GM19193 (cell line): ENCODE measurements at regions not wholly inside any gene's neighbourhood (a gene's known extent, or its start where the extent isn't known, plus 50 kb on each side); places are given as distances from the start of the nearest gene placed in this dataset.

ENCODE experiments used
- POLR2A ChIP-seq: IDR thresholded peaks from 4 replicates; pipeline ENCODE4 v1.6.1; 2011; ENCODE audit not compliant: insufficient read depth, insufficient read length; ENCODE audit errors: extremely low read depth

DNA sequence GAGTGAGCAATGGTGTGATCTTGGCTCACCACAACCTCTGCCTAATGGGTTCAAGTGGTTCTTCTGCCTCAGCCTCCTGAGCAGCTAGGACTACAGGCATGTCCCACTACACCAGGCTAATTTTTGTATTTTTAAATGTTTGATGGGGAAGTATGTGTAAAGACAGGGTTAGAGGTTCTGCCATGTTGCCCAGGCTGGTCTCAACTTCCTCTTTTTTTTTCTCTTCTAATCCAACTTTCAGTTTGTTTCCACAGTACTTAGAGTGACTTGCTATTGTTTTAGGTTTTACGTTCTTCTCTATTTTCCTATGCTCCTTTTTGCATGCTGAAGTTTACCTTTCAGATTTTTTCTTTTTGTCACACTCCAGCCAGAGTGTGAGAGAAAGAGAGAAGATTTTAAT, 1433.0 kb downstream of the UQCRFS1 start:
- no peak for TF ChIP-seq POLR2A

DNA sequence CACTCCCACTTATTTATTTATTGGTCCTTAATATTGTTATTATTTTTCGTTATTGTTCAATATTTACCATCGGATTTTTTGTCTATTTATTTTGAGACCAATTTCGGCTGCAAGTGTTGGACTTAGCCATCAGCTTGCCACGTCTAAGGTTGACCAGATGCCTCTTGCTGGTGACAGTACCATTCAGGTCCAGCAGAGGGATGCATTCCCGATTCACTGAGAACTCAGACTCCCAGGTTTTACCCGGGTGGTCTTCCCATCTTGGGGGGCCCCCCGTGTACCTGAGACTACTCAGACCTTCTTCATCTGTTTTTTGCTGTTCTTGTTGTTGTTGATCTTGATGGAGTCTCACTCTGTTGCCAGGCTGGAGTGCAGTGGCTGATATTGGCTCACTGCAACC, 1435.2 kb downstream of the UQCRFS1 start:
- no peak for TF ChIP-seq POLR2A

DNA sequence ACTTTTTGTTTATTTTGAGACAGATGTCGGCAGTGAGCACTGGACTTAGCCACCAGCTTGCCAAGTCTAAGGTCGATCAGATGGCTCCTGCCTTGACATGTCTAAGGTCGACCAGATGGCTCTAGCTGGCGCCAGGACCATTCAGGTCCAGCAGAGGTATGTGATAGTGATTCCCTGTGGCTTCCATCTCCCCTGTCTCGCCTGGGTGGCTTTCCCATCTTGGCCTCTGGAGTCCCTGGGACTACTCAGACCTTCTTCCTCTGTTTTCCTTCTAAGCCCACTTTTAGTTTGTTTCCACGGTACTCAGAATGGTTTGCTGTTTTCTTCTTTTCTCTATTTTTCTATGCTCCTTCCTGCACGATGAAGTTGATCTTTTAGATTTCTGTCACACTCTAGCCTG, 1435.7 kb downstream of the UQCRFS1 start:
- TF ChIP-seq POLR2A: no peak

DNA sequence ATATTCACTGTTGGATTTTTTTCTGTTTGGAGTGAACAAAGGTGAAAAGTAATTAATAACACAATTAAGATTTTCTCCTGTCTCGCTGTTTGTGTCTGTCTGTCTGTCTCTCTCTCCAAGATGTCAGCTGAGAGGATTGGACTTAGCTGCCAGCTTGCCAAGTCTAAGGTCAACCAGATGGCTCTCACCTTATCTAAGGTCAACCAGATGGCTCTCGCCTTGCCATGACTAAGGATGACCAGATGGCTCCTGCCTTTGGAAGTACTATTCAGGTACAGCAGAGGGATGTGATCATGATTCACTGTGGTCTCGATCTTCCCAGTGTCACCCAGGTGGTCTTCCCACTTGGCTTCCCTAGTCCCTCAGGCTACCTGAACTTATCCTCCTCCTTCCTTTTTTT, 1436.4 kb downstream of the UQCRFS1 start:
- TF ChIP-seq POLR2A: no peak

DNA sequence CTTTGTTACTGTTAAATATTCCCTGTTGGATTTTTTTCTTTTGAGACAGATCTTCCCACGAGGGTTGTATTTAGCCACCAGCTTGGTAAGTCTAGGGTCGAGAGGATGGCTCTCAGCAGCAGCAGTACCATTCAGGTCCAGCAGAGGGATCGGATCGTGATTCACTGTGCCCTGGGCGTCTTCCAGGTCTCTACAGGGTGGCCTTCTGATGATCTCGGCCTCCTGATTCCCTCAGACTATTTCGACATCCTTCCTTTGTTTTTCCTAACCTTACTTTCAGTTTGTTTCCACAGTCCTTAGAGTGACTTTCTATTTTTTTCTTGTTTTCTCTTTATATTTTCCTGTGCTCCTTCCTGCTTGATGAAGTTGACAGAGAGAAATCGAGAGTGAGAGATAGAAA, 1436.9 kb downstream of the UQCRFS1 start:
- TF ChIP-seq POLR2A: no peak

DNA sequence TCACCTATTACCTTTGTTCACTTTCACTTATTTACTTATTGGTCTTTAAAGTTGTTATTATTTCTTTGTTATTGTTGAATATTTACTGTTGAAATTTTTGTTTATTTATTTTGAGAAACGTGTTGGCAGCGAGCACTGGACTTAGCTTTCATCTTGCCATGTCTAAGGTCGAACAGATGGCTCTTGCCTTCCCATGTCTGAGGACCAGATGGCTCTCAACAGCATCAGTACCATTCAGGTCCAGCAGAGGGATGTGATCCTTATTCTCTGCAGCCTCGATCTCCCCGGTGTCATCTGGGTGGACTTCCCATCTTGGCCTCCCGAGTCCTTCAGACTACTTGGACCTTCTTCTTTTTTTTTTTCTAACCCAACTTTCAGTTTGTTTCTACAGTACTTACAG, 1437.6 kb downstream of the UQCRFS1 start:
- no peak for TF ChIP-seq POLR2A

DNA sequence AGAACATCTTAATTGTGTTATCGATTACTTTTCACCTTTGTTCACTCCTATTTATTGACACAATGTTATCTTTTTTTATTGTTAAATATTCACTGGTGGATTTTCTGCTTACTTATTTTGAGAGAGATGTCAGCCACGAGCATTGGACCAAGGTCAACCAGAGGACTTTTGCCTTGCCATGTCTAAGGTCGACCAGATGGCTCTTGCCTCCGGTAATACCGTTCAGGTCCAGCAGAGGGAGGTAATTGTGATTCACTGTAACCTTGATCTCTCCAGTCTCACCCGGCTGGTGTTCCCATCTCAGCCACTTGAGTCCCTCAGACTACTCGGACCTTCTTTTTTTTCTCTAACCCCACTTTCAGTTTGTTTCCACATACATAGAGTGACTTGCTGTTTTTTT, 1438.1 kb downstream of the UQCRFS1 start:
- TF ChIP-seq POLR2A: no peak

DNA sequence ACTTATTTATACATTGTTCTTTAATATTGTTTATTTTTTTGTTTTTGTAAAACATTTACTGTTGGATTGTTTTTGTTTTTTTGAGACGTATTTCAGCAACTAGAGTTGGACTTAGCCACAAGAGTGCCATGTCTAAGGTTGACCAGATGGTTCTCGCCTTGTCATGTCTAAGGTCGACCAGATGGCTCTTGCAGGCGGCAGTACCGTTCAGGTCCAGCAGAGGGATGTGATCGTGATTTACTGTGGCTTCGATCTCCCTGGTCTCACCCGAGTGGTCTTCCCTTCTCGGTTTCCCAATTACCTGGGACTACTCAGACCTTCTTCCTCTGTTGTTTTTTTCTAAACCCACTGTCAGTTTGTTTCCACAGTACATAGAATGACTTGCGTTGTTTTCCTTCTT, 1438.6 kb downstream of the UQCRFS1 start:
- TF ChIP-seq POLR2A: no peak

DNA sequence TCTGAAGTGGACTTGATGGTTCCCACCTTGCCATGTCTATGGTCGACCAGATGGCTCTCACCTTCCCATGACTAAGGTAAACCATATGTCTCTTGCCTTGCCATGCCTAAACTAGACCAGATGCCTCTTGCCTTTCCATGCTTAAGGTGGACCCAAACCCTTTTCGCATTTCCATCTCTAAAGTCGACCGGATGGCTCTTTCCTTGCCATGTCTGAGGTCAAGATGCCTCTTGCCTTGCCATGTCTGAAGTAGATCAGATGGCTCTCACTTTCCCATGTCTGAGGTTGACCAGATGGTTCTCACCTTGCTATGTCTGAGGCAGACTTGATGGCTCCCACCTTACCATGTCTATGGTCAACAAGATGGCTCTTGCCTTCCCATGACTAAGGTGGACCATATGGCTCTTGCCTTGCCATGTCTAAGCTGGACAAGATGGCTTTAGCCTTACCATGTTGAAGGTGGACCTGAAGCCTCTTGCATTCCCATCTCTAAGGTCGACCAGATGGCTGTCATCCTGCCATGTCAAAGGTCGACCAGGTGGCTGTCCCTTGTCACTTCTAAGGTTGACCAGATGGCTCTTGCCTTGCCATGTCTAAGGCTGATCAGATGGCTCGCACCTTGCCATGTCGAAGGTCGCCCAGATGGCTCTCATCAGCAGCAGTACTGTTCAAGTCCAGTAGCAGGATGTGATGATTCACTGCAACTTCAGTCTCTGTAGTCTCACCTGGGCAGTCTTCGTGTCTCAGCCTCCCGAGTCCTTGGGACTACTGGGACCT, 1439.4 kb downstream of the UQCRFS1 start:
- no peak for TF ChIP-seq POLR2A

DNA sequence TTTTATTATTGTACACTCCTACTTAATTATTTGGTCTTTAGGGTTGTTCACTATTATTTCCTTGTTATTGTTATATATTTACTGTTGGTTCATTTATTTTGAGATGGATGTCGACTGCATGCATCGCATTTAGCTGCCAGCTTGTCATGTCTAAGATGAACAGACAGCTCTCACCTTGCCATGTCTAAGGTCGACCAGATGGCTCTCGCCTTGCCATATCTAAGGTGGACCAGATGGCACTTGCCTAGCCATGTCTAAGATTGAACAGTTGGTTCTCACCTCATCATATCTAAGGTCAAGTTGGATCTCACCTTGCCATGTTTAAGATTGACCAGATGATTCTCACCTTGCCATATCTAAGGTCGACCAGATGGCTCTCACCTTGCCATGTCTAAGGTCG, 1440.9 kb downstream of the UQCRFS1 start:
- no peak for TF ChIP-seq POLR2A

DNA sequence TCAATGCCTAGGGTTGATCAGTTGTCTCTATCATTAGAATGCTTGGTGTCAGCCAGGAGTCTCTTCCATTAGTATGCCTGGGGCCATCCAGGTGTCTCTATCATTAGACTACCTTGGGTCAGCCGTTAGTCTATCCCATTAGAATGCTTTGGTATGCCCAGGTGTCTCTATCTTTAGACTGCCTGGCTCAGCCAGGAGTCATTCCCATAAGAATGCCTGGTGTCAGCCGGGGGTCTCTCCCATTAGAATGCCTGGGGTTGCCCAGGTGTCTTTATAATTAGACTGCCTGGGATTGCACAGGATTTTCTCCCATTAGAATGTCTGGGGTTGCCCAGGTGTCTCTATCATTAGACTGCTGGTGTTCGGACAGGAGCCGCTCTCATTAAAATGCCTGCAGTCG, 1442.9 kb downstream of the UQCRFS1 start:
- TF ChIP-seq POLR2A: no peak

DNA sequence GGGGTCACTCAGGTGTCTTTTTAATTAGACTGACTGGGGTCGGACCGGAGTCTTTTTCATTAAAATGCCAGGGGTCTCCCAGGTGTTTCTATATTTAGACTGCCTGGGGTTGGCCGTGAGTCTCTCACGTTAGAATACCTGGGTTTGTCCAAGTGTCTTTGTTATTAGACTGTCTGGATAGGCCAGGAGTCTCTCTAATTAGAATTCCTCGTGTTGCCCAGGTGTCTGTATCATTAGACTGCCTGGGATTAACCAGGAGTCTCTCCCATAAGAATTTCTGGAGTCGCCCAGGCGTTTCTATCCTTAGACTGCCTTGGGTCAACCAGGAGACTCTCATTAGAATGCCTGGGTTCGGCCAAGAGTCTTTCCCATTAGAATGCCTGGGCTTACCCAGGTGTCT, 1445.7 kb downstream of the UQCRFS1 start:
- TF ChIP-seq POLR2A: no peak

DNA sequence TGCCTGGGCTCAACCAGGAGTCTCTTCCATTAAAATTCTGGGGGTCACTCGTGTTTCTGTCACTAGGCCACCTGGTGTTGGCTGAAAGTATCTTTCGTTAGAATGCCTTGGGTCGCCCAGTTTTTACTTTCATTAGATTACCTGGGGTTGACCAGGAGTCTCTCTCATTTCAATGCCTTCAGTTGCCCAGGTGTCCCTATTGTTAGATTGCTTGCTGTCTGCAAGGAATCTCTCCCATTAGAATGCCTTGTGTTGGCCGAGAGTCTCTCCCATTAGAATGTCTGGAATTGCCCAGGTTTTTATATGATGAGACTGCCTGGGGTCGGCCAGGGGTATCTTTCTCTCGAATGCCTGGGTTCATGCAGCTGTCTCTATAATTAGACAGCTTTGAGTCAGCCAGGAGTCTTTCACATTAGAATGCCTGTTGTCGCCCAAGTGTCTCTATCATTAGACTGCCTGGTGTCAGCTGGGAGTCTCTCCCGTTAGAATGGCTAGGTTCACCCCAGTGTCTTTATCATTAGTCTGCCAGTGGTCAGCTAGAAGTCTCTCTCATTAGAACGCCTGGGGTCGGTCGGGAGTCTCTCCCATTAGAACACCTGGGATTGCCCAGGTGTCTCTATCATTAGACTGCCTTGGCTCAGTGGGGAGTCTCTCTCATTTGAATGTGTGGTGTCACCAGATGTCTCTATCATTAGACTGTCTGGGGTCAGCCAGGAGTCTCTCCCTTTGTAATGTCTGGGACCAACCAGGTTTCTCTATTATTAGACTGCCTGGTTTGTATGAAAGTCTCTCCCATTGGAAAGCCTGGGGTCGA, 1446.8 kb downstream of the UQCRFS1 start:
- no peak for TF ChIP-seq POLR2A

DNA sequence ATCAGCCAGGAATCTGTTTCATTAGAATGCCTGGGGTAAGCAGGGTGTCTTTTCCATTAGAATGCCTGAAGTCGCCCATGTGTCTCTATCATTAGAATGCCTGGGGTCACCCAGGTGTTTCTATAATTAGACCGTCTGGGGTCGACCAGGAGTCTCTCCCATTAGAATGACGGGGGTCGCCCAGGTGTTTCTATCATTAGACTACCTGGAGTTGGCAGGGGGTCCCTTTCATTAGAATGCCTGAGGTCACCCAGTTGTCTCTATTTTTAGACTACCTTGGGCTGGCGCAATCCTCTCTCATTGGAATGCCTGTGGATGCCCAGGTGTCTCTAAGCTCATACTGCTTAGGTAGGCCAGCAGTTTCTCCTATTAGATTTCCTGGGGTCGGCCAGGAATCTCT, 1447.6 kb downstream of the UQCRFS1 start:
- TF ChIP-seq POLR2A: no peak

DNA sequence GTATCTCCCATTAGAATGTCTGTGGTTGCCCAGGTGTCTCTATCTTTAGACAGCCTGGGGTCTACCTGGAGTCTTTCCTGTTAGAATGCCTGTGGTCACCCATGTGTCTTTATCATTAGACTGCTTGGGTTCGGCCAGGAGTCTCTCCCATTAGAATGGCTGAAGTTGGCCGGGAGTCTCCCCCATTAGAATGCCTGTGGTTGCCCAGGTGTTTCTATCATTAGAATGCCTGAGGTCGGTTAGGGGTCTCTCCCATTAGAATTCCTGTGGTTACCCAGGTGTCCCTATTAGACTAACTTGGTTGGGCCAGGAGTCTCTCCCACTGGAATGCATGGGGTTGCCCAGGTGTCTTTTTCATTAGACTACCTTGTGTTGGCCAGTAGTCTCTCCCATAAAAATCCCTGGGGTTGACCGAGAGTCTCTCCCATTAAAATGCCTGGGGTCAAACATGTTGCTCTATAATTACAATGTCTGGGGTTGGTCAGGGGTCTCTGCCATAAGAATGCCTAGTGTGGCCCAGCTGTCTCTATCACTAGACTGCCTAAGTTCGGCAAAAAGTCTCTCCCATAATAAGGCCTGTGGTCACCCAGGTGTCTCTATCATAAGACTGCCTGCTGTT, 1448.7 kb downstream of the UQCRFS1 start:
- TF ChIP-seq POLR2A: no peak

DNA sequence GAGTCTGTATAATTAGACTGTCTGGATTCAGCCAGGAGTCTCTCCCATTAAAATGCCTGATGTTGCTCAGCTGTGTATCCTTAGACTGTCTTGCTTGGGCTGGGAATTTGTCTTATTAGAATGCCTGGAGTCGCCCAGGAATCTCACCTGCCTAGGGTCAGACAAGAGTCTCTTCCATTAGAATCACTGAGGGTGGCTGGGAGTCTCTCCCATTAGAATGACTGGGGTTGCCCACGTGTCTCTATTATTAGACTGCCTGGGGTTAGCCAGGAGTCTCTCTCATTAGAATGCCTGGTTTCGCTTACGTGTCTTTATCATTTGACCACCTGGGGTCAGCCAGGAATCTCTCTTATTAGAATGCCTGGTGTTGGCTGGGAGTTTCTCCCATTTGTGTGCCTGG, 1450.0 kb downstream of the UQCRFS1 start:
- TF ChIP-seq POLR2A: no peak

DNA sequence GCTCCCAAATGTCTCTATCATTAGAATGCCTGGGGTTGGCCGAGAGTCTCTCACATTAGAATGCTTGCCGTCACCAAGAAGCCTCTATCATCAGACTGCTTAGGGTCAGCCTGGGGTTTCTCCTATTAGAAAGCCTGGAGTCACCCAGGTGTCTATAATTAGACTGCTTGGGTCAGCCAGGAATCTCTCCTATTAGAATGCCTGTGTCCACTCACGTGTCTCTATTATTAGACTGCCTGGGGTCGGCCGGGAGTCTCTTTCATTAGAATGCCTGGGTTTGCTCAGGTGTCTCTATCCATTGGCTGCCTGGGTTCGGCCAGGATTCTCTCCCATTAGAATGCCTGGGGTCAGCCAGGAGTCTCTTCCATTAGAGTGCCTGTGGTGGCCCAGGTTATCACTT, 1453.1 kb downstream of the UQCRFS1 start:
- TF ChIP-seq POLR2A: no peak
